Fibroblast of villous mesenchyme (primary cell): ENCODE measurements at regions not wholly inside any gene's neighbourhood (a gene's known extent, or its start where the extent isn't known, plus 50 kb on each side); places are given as distances from the start of the nearest gene placed in this dataset.
A peak's percentile ranks its signal among the peaks of the same experiment; 100 is the strongest.

Experiments used
- DNase-seq: peaks from one replicate; pipeline ENCODE4 v3.0.0-alpha.2; 2010; ENCODE audit warnings: low read depth
- H3K4me3 ChIP-seq: 2 replicates; pipeline ENCODE4 v1.5.1; 2011; ENCODE audit warnings: low read depth, mild to moderate bottlenecking, low read length
- TF ChIP-seq, protein P1 (sequence below): IDR thresholded peaks from 2 replicates; pipeline ENCODE4 v1.5.1; 2012; ENCODE audit warnings: low read depth, mild to moderate bottlenecking, low read length; ENCODE audit not compliant: insufficient read depth

DNA sequence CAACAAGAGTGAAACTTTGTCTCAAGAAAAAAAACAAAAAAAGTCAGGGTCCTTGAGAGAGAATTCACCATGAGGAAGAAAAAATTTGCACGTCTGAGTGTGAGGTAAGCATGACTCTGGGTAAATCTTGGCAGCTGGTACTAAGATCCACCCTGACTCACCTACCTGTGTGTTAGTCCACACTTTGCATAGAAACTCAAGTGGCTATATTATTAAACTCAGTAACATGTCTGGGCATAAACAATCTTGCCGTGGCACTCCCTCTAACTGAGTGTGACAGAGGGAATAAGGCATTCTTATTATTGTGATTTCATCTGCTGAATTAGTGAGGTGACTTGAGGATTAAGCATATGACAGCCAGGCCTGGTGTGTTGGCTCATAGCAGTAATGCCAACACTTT is 259.4 kb upstream of the VLDLR start:
- DNase-seq, result no peak
- TF ChIP-seq, protein P1, sequence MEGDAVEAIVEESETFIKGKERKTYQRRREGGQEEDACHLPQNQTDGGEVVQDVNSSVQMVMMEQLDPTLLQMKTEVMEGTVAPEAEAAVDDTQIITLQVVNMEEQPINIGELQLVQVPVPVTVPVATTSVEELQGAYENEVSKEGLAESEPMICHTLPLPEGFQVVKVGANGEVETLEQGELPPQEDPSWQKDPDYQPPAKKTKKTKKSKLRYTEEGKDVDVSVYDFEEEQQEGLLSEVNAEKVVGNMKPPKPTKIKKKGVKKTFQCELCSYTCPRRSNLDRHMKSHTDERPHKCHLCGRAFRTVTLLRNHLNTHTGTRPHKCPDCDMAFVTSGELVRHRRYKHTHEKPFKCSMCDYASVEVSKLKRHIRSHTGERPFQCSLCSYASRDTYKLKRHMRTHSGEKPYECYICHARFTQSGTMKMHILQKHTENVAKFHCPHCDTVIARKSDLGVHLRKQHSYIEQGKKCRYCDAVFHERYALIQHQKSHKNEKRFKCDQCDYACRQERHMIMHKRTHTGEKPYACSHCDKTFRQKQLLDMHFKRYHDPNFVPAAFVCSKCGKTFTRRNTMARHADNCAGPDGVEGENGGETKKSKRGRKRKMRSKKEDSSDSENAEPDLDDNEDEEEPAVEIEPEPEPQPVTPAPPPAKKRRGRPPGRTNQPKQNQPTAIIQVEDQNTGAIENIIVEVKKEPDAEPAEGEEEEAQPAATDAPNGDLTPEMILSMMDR, result no peak
- no peak overlapping the region for H3K4me3 ChIP-seq

DNA sequence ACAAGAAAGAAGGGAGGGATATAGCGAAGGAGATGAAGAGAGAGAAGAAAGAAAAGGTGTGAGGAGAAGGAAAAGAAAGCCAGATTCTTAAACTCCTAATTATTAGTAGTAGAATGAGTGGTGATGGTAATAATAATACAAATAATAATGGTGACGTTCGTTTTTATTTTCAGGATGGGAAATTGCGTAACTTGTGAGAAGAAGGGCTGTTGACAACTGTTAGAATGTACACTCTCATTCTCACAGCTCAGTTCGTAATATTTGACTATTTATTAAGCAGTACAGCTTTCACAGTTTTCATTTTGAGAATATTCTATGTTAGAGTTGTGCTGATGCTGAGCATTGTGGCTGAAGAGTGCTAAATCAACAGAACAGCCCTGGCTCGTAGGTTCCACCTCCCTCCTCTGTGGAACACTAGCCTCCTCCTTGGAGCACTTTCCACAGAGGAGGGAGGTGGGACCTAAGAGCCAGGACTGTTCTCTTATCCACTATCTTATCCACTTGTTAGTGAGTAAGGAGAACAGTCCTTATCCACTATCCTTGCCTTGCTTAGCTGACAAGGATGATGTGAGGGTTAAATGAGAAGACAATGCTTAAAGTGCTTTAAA is 258.3 kb upstream of the VLDLR start:
- DNase-seq, result no peak
- no peak overlapping the region for H3K4me3 ChIP-seq
- TF ChIP-seq, protein P1, result no peak

DNA sequence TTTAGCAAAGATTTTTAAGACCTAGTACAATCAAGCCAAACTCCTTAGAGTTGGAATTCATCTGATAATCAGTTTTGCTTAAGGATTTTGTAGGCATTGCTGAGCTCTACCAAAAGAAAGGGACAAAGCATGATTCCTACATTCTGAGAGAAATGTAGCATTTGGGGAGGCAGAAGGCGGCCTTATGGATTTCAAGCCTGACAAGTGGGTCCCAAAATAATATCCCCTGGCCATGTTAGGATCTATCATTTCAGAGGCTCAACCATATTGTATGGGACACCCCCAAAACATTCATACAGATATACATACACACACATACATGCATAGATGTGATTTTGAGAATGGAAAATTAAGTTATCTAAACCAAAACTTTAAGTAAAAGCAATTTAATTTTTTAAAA is 257.8 kb upstream of the VLDLR start:
- no peak overlapping the region for H3K4me3 ChIP-seq
- TF ChIP-seq, protein P1, result no peak
- no peak for DNase-seq

DNA sequence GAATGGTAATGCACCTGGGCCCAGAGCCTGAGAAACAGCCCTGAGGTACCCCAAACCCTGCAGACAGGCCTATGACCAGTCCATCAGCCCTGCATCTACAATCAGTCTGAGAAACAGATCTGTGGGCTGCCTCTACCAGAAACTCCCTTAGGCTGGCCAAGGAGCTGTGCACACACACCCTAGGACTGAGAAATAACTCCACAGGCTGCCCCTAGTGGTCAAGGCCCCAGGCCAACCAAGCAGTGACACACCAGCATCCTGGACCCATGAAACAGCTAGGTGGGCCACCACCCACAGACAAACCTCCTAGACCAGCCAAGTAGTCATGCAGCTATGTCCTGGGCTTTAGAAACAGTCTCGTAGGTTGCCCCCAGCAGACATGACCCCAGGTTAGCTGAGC is 253.6 kb upstream of the VLDLR start:
- H3K4me3 ChIP-seq, result no peak overlapping the region

DNA sequence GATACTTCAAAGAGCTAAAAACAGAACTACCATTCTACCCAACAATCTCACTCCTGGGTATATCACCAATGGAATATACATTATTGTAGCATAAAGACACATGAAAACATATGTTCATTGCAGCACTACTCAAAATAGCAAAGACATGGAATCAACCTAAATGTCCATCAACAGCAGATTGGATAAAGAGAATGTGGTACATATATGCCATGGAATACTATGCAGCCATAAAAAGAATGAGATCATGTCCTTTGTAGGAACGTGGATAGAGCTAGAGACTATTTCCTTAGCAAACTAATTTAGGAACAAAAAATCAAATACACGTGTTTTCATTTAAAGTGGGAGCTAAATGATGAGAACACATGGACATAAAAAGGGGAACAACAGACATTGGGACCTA is 247.9 kb upstream of the VLDLR start:
- TF ChIP-seq, protein P1, result no peak
- no peak overlapping the region for H3K4me3 ChIP-seq
- no peak for DNase-seq

More for the DNA sequence above, 253.6 kb upstream of the VLDLR start:
- TF ChIP-seq, protein P1, result peak; percentile 36
- no peak for DNase-seq

DNA sequence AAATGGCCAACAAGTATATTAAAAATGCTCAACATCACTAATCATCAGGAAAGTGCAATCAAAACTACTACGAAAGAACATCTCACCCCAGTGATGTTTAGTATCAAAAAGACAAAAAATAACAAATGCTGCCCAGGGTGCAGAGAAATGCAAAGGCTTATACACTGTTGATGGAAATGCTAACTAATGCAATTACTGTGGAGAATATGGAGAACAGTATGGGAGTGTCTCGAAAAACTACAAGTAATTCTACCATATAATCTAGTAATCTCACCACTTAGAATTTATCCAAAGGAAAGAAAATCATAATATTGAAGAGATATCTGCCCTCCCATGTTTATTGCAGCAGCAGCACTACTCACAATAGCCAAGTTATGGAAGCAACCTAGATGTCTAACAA is 246.5 kb upstream of the VLDLR start:
- no peak overlapping the region for H3K4me3 ChIP-seq
- DNase-seq, result no peak
- TF ChIP-seq, protein P1, result no peak

DNA sequence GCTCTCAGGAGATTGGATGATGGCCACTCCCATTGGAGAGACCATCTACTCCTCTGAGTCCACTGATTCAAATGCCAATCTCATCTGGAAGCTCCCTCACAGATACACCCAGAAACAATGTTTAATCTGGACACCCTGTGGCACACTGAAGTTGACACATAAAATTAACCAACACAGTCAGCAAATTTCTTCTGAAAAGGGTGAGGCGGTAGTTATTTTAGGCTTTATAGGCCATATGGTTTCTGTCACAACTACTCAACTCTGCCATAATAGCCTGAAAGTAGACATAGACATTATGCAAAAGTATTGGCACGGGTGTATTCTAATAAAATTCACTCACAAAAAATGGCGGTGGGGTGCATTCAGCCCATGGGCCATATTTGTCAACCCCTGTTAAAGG is 244.5 kb upstream of the VLDLR start:
- peak; percentile 18 for DNase-seq
- H3K4me3 ChIP-seq, result no peak overlapping the region
- TF ChIP-seq, protein P1, result no peak
